Activated CD8-positive, alpha-beta memory T cell treated with anti-CD3 and anti-CD28 coated beads, Interleukin-2, amount 10 ng/mL, durations not matched to agents 7 days and 5 days (primary cell): ENCODE measurements at regions not wholly inside any gene's neighbourhood (a gene's known extent, or its start where the extent isn't known, plus 50 kb on each side); places are given as distances from the start of the nearest gene placed in this dataset.

Source experiments
- ATAC-seq: fragments of 150-1000 bp; cut with Tn5 transposase; one replicate; pipeline ENCODE4 v1.10.0; 2021; ENCODE audit warnings: moderate library complexity
- CTCF ChIA-PET: fragments of 350-600 bp; sonication (Branson Sonifier 250); formaldehyde crosslinking; loops from one replicate; lab custom pipeline; 2021; ENCODE audit warnings: antibody characterized with exemption; lab: Charles Lee
- DNase-seq: peaks from one replicate; pipeline ENCODE4 v3.0.0-alpha.2; 2020
- H3K27ac Mint-ChIP-seq: one replicate; pipeline ENCODE4 v1.8.0; 2021; ENCODE audit warnings: mild to moderate bottlenecking, mixed read lengths
- H3K27me3 Mint-ChIP-seq: one replicate; pipeline ENCODE4 v1.8.0; 2021; ENCODE audit warnings: mixed read lengths
- H3K36me3 Mint-ChIP-seq: one replicate; pipeline ENCODE4 v1.8.0; 2021; ENCODE audit warnings: mild to moderate bottlenecking, mixed read lengths
- H3K4me1 Mint-ChIP-seq: one replicate; pipeline ENCODE4 v1.8.0; 2021; ENCODE audit warnings: mixed read lengths
- H3K4me3 Mint-ChIP-seq: one replicate; pipeline ENCODE4 v1.8.0; 2021; ENCODE audit warnings: mild to moderate bottlenecking, moderate library complexity, mixed read lengths
- H3K9me3 Mint-ChIP-seq: one replicate; pipeline ENCODE4 v1.8.0; 2022; ENCODE audit warnings: low read depth, mixed read lengths

DNA sequence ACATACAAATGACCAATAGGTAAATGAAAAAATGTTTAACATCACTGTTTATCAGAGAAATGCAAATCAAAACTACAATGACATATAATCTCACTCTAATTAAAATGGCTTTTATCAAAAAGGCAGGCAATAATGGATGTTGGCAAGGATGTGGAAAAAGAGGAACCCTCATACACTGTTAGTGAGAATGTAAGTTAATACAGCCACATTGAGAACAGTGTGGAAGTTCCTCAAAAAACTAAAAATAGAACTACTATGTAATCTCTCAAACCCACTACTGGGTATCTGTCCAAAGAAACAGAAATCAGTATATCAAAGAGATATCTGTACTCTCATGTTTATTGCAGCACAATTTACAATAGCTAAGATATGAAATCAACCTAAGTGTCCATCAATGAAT lies 165.9 kb upstream of the HHIP start:
- no peak overlapping the region for H3K27ac Mint-ChIP-seq
- ATAC-seq (no peak), DNase-seq (no peak)
- no peaks in the 10 kb centered on the region for H3K9me3 Mint-ChIP-seq
- CTCF ChIA-PET = no interaction called here
- no peak overlapping the region for H3K4me3 Mint-ChIP-seq
- no peaks in the 10 kb centered on the region for H3K4me1 Mint-ChIP-seq
- H3K36me3 Mint-ChIP-seq = no peaks in the 10 kb centered on the region
- no peaks in the 10 kb centered on the region for H3K27me3 Mint-ChIP-seq

DNA sequence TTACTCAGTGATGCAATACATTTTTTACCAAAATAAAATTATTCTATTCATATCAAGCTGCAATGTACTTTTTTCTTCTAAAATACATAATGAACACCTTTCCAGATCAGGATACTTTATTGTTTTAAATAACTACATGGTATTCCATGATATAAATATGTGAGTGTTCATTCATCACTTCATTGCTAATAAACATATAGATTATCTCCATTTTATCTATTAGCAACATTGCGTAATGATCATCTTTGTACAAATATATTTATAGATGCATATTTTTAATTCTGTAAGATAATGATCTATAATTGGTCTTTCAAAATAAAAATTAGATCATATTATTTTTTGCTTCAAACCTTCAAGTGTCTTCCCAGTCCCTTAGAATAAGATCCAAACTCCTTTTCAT lies 156.1 kb upstream of the HHIP start:
- no peaks in the 10 kb centered on the region for H3K4me1 Mint-ChIP-seq
- no peaks in the 10 kb centered on the region for H3K27me3 Mint-ChIP-seq
- no peaks in the 10 kb centered on the region for H3K36me3 Mint-ChIP-seq
- H3K4me3 Mint-ChIP-seq = no peak overlapping the region
- CTCF ChIA-PET = interaction anchor here (1.5 kb wide), 1 partner anchor 14 kb away, joined by 3 read pairs; no protein-coding TSS in a partner anchor
- no peak overlapping the region for H3K27ac Mint-ChIP-seq
- H3K9me3 Mint-ChIP-seq = no peaks in the 10 kb centered on the region
- ATAC-seq (no peak), DNase-seq (no peak)

DNA sequence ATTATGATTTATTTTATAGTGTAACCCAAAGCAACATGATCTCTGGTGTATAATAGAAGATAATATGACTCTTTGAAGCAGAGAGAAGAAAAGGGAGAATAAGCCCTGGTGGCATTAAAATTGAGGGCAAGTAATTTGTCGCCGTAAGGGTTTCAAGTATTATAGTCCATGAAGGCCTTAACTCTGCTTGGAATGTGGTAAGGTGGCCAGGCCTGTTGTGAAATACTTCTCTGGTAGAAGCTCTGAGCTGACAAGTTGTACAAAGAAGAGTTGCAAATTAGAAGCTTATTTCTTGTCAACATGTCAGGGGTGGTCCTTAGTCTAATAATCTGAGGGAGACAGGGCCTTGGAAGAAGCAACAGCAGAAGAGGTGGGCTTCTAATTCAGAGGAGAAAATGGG lies 151.7 kb upstream of the HHIP start:
- H3K27ac Mint-ChIP-seq = no peak overlapping the region
- no peaks in the 10 kb centered on the region for H3K9me3 Mint-ChIP-seq
- no peaks in the 10 kb centered on the region for H3K36me3 Mint-ChIP-seq
- DNase-seq = no peak
- ATAC-seq = no peak
- CTCF ChIA-PET = no interaction called here
- H3K4me1 Mint-ChIP-seq = no peaks in the 10 kb centered on the region
- H3K4me3 Mint-ChIP-seq = no peak overlapping the region
- no peaks in the 10 kb centered on the region for H3K27me3 Mint-ChIP-seq

DNA sequence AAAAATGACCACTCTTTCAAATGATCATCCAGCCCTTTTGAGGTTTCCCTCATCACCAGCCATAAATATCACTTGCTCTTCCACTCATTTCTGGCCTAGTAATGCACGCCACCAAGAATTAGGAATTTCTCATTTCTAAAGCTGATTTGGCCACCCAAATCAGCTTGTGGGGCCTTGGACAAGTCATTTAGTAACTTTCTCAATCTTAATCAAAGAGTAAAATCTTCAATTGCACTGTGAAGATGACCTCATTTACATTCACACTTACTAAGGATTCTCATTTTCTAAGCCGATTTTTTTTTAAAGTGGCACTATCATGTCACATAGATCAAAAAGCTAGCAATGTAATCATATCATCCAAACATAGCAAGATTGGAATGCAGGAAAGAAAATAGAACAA lies 150.0 kb upstream of the HHIP start:
- Mint-ChIP-seq H3K4me3 (no peak overlapping the region), H3K27me3 (no peaks in the 10 kb centered on the region), H3K4me1 (no peaks in the 10 kb centered on the region), H3K9me3 (no peaks in the 10 kb centered on the region), H3K36me3 (no peaks in the 10 kb centered on the region), H3K27ac (no peak overlapping the region)
- CTCF ChIA-PET = no interaction called here
- ATAC-seq = no peak
- no peak for DNase-seq

DNA sequence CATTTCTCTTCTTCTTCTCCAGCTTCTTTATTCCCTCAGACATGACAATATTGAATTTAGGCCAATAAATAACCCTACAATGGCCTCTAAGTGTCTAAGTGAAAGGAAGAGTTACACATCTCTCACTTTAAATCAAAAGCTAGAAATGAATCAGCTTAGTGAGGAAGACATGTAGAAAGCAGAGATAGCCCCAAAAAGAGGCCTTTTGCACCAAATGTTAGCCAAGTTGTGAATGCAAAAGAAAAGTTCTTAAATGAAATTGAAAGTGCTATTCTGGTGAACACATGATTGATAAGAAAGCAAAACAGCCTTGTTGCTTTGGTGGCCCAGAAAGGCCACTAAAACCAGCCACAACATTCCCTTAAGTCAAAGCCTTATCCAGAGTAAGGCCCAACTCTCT lies 146.2 kb upstream of the HHIP start:
- Mint-ChIP-seq H3K4me3 (no peak overlapping the region), H3K27me3 (no peaks in the 10 kb centered on the region), H3K27ac (no peak overlapping the region), H3K9me3 (no peaks in the 10 kb centered on the region), H3K4me1 (no peaks in the 10 kb centered on the region), H3K36me3 (no peaks in the 10 kb centered on the region)
- DNase-seq (no peak), ATAC-seq (no peak)
- CTCF ChIA-PET = no interaction called here

DNA sequence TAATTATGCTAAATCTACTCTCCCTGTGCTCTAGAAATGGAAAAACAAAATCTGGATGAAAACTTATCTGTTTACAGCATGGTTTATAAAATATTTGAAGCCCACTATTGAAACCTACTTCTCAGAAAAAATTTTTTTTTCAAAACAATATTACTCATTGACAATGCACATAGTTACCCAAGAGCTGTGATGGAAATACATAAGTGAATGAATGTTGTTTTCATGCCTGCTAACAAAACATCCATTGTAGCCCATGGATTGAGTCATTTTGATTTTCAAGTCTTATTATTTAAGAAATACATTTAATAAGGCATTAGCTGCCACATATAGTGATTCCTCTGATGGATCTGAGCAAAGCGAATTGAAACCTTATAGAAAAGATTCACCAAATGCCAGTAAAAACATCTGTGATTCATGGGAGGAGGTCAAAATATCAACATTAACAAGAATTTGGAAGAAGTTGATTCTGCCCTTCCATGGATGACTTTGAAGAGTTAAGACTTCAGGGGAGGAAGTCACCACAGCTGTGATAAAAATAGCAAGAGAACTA lies 144.7 kb upstream of the HHIP start:
- CTCF ChIA-PET = no interaction called here
- Mint-ChIP-seq H3K4me1 (no peaks in the 10 kb centered on the region), H3K36me3 (no peaks in the 10 kb centered on the region), H3K27ac (no peak overlapping the region), H3K4me3 (no peak overlapping the region), H3K9me3 (no peaks in the 10 kb centered on the region), H3K27me3 (no peaks in the 10 kb centered on the region)
- ATAC-seq (no peak), DNase-seq (no peak)

DNA sequence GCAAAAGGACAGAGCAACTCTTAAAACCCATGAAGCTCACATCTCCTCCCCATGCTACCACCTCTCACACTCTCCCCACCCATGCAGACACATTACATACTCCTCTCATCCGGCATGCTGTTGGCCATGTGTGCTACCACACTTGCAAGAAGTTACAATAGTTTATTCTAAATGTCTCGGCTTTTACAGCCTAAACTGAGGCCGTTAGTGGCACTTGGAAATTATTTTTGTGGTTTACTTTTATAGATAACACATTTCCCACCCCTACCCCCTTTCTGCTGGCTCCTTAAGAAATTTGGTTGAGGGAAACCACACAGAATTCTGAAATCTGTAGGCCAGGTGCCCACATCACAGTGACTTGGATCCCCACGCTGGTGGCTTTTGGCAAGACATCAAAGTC lies 141.1 kb upstream of the HHIP start:
- H3K27me3 Mint-ChIP-seq = no peaks in the 10 kb centered on the region
- H3K27ac Mint-ChIP-seq = no peak overlapping the region
- H3K4me3 Mint-ChIP-seq = no peak overlapping the region
- CTCF ChIA-PET = no interaction called here
- no peaks in the 10 kb centered on the region for H3K4me1 Mint-ChIP-seq
- ATAC-seq (no peak), DNase-seq (no peak)
- H3K36me3 Mint-ChIP-seq = no peaks in the 10 kb centered on the region
- no peaks in the 10 kb centered on the region for H3K9me3 Mint-ChIP-seq

DNA sequence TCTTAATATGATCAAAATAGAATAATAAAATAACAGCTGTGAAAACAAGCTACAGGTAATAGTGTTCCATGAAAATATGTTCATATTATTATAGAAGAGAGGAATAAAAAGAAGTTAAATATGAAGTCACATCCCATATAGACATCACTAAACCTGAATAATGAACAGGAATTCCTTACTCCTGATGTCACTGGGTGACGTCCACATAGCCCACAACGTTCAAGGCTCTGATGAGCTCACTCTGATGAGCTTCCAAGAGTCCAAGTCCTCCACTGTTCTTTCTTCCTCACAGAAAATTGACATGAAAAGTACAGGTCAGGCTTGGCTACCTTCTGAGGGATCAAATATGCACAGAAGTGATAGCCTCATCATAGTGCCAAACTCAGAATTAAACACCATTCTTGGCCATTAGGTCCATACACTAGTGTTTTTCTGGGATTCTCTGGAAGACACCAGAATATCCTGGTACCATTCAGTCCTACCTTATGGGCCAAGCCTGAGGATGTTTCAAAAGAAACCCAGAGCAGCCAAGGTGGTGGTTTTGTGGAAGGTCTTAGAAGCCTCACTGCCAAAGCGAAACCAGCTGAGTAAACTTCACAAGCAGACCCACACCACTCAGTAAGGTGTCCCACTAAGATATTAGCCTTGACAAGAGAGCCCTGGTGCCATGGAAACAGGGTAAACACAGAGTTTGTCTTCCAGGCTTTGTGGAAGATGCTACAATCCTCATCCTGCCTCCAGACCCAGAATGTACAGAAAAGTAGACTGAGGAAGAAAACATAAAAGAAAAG lies 138.4 kb upstream of the HHIP start:
- Mint-ChIP-seq H3K36me3 (no peaks in the 10 kb centered on the region), H3K27me3 (no peaks in the 10 kb centered on the region), H3K4me1 (no peaks in the 10 kb centered on the region), H3K9me3 (no peaks in the 10 kb centered on the region), H3K4me3 (no peak overlapping the region), H3K27ac (no peak overlapping the region)
- CTCF ChIA-PET = no interaction called here
- no peak for ATAC-seq
- DNase-seq = no peak

DNA sequence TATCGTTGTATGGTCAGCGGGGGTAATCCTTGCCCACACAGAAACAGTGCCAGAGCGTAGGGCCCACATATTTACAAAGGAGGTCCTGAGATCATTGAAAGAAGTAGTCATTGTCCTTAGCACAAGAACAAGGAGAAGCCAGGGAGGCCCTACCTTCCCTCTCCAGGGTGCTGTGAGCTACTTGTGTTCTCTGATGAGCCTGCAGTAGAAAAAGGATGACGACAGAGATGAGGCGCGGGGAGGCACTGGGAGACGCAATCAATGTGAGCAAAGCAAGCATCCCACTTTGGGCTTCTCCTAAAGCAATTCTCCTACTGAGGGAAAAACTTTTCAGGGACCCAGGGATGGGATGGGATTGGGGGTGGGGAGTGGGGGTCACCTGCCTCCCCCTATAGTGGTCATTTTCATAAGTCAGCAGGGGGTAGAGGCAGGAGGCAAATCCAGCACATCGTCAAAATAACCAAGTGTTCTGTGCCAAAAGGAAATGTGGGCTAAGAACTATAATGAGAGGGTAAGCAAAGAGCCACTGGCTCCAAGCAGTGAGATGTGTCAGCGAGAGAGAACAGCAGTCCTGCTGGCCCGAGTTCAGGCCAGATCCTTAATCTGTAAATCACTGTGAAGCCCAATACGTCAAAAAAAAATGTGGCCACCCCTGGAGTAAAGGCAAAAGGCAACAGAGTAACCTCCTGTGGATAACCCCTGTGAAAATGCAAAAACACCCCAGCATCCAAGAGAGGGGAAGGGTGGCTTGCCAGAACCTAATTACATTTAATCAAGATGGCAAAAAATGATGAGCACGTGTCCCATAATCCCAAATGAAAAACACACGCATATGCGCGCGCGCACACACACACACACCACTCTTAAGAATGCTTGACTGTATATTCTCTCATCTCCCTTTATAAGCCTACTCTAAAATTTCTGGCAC lies 136.6 kb upstream of the HHIP start:
- CTCF ChIA-PET = no interaction called here
- no peaks in the 10 kb centered on the region for H3K36me3 Mint-ChIP-seq
- H3K4me3 Mint-ChIP-seq = no peak overlapping the region
- H3K4me1 Mint-ChIP-seq = no peaks in the 10 kb centered on the region
- no peaks in the 10 kb centered on the region for H3K27me3 Mint-ChIP-seq
- no peak for ATAC-seq
- DNase-seq = no peak
- H3K27ac Mint-ChIP-seq = no peak overlapping the region
- H3K9me3 Mint-ChIP-seq = no peaks in the 10 kb centered on the region

DNA sequence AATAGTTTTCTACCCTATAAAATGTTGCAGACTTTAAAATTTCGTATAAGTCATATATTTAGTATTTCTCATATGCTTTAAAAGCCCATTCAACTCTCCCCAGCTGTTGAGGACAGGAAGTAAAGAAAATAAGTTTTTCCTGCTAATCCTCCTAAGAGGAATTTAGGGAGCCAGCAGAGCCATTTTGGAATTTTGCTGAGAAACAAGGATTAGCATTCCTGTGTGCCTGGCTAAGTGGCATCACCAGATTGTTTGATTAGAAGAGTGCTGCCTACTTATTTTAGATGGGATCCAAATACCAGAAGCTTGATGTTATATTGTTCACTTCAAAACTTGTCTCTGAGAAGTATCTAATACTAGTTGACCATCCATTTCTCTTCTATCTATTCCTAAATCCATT lies 131.2 kb upstream of the HHIP start:
- Mint-ChIP-seq H3K36me3 (no peaks in the 10 kb centered on the region), H3K4me3 (no peak overlapping the region), H3K27ac (no peak overlapping the region), H3K9me3 (no peaks in the 10 kb centered on the region), H3K4me1 (no peaks in the 10 kb centered on the region), H3K27me3 (no peaks in the 10 kb centered on the region)
- CTCF ChIA-PET = no interaction called here
- DNase-seq (no peak), ATAC-seq (no peak)

DNA sequence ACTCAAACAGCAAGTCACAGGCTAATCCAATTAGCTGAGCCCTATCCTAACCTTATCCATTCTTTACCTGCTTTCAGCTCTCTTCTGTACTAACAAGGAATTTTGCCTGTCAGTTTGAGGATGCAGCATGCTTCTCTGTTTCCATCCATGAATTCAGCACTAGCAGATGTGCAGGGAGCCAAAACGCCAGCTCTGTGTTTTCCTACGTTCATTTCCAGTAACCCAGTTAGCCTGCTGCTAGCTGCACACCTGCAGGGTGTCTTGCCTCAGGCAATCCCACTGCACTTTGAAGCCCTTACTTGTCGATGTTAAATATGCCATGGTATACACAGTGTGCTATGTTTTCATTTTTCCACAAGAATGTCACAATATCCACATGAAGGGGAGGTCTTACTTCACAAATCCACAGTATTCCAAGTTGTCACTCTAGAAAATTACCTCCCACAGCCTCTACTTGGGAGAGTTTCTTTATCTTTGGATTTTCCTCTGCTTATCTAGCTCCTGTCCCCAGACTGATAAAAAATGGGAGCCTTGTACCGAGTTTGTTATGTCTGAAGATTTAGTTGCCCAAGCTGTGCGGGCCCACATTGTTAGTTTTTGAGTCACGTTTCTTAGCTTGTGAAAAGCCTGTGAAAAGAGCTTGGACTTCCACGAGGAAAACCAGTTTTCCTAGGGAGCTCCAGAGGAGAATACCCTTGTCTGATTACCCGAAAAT lies 127.6 kb upstream of the HHIP start:
- DNase-seq (no peak), ATAC-seq (no peak)
- H3K4me1 Mint-ChIP-seq = no peaks in the 10 kb centered on the region
- H3K27me3 Mint-ChIP-seq = no peaks in the 10 kb centered on the region
- H3K36me3 Mint-ChIP-seq = no peaks in the 10 kb centered on the region
- H3K9me3 Mint-ChIP-seq = no peaks in the 10 kb centered on the region
- H3K4me3 Mint-ChIP-seq = no peak overlapping the region
- CTCF ChIA-PET = no interaction called here
- no peak overlapping the region for H3K27ac Mint-ChIP-seq

DNA sequence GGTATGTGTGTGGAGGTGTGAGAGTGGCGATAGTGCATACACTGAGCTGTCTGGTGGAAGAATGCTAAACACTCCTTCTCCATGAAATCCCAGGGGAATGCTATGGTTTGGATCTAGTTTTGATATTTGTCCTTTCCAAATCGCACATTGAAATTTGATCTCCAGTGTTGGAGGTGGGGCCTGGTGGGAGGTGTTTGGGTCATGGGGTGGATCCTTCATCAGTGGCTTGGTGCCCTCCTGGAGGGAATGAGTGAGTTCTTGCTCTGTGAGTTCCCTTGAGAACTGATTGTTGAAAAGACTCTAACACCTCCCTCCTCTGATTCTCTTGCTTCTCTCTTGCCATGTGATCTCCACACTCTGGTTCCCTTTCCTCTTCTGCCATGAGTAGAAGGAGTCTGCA lies 114.1 kb upstream of the HHIP start:
- Mint-ChIP-seq H3K4me3 (no peak overlapping the region), H3K9me3 (no peaks in the 10 kb centered on the region), H3K36me3 (no peaks in the 10 kb centered on the region), H3K27me3 (no peaks in the 10 kb centered on the region), H3K27ac (no peak overlapping the region), H3K4me1 (no peaks in the 10 kb centered on the region)
- CTCF ChIA-PET = no interaction called here
- ATAC-seq = no peak
- DNase-seq = no peak

DNA sequence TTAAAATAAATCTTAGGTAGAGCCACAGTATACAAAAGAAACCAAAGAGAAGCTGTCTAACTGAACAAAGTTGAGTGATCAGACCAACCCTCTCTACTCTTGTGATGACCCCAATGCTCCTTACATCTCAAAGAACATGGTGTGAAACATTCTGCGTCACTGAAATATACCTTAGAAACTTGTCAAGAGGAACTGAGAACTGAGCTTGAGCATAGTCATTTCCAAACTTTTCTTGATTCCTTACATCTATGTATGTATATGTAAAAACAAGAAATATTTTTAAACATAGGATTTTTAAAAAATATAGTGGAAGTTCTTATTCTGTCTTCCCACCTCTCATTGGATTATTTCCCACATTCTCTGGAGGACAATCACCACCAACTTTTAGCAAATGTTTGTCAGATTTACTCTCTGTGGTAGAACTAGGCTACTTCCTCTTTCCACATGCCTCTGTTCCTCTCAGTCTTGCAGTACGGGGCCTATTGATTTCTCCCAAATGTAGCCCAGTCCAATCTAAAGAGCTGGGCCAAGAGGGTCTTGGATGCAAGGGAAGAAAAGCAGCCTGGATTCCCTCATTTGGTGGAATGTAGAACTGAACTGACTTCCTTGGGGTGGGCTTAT lies 98.2 kb upstream of the HHIP start:
- Mint-ChIP-seq H3K4me3 (no peak overlapping the region), H3K27ac (no peak overlapping the region), H3K36me3 (no peaks in the 10 kb centered on the region), H3K9me3 (peaks cover 2% of the 10 kb centered on the region), H3K27me3 (no peaks in the 10 kb centered on the region), H3K4me1 (no peaks in the 10 kb centered on the region)
- ATAC-seq (no peak), DNase-seq (no peak)
- CTCF ChIA-PET = no interaction called here
